ENCODE measurements at regions not wholly inside any gene's neighbourhood (a gene's known extent, or its start where the extent isn't known, plus 50 kb on each side); places are given as distances from the start of the nearest gene placed in this dataset.

DNA sequence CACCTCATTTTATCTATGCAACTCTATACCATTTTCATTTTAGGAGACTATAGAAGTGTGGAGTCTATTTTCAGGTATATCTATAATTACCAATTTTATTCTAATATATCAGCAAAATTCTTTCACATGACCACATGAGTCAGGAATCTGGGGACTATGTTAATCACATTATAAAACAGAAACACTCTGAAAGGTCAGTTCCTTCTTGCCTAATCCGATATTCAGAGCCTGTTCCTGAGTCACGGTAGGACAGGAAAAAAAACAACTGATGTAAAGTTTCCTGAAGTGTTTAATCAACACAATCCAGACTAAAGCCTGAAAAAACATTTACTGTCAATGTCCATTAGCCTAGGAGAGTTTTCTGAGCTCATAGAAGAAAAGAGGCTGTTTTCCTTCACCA, 1902.3 kb downstream of the NCAM2 start:
- TF ChIP-seq, protein P1, sequence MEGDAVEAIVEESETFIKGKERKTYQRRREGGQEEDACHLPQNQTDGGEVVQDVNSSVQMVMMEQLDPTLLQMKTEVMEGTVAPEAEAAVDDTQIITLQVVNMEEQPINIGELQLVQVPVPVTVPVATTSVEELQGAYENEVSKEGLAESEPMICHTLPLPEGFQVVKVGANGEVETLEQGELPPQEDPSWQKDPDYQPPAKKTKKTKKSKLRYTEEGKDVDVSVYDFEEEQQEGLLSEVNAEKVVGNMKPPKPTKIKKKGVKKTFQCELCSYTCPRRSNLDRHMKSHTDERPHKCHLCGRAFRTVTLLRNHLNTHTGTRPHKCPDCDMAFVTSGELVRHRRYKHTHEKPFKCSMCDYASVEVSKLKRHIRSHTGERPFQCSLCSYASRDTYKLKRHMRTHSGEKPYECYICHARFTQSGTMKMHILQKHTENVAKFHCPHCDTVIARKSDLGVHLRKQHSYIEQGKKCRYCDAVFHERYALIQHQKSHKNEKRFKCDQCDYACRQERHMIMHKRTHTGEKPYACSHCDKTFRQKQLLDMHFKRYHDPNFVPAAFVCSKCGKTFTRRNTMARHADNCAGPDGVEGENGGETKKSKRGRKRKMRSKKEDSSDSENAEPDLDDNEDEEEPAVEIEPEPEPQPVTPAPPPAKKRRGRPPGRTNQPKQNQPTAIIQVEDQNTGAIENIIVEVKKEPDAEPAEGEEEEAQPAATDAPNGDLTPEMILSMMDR (IDR thresholded peaks at IDR 0.05) = no peak
- no peak for TF ChIP-seq POLR2AphosphoS5 (IDR thresholded peaks at IDR 0.05)
- TF ChIP-seq POLR2A (IDR thresholded peaks at IDR 0.05) = no peak

All from breast epithelium (tissue), 3 donors.